ENCODE measurements at regions not wholly inside any gene's neighbourhood (a gene's known extent, or its start where the extent isn't known, plus 50 kb on each side); places are given as distances from the start of the nearest gene placed in this dataset.

DNA sequence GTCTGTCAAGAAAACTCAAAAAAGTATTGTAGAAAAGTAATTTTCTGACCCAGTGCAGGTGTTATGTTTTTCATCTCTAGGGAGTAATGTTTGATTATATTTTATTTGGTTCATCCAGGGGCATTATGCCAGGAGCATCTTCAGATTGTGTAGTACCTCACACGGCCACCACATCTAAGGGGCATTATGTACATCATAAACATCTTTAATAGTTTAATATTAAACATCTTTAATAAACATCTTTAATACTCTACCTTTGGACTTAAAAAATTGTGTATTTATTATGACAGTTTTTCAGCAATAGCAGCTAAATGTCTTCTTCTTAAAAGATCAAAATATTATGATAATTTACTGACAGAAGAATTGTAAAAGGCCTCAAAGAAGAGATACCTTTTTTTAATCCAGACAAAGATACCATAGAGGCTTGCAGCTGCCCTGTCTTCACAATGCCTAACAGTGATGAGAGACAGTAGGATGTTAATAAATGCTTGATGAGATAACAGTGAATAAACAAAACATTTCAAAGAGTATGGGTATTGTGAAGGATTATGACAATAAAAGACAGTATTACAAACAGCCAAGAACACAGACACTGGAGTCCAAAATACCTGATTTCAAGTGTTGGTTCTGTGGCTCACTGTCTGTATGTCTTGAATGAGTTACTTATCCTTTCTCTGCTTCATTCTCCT is 240.9 kb upstream of the ADGRL2 start:
- FAIRE-seq (no peak), DNase-seq (ENCODE audit: insufficient read length, low spot score) (no peak)
- TF ChIP-seq POLR2A (IDR thresholded peaks at IDR 0.05; ENCODE audit: low read depth, low read length) = no peak

DNA sequence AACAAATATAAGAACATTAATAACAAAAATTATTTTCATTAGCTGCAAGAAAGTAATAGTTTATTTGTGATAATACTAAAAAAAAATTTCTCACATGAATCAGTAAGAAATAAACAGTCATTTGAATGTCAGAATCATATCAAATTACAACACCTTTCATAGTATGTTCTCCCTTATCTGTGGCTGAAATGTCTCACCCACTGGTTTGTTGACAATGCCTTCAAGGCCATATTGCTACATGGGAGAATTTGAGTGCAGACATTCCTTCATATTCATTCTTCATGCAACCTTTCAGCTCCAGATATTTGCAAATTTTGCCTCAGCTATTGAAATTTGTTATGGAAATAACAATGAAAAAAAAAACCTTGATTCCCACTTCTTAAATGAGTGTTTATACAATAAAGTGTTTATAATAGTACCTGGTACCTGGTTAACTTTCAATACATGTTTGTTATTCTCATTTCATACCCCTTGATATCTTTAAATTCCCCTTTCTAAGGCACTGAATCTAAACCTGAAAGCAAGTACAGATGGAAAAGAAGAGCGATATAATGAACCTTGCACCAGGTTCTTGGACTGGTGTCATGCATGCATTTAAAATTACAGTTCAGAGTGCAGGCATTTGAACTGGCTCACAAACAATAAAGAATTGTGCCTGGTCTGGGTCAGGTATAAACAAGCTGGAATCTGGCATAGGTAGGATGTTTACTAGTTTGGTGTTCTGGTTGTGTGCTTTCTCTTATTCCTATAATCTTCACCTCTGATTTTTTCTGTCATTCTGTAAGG is 242.2 kb upstream of the ADGRL2 start:
- FAIRE-seq (no peak), DNase-seq (ENCODE audit: insufficient read length, low spot score) (no peak)
- no peak for TF ChIP-seq POLR2A (IDR thresholded peaks at IDR 0.05; ENCODE audit: low read depth, low read length)

DNA sequence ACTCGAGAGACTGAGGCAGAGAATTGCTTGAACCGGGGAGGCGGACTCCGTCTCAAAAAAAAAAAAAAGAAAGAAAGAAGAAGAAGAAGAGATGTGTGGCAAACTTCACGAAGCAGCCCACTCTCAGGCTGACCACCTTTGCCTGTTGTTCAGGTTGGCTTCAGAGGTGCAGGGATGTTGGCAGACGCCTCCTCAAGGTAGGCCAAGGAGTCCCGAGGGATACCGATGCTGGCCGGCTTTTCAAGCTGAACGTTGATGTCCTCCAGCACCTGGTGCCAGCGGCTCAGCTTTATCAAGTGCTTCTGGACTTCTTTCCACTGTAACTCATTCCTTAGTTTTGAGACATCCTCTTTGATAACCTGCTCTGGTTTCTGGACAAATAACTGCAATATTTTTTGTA is 243.8 kb upstream of the ADGRL2 start:
- DNase-seq (ENCODE audit: insufficient read length, low spot score) (no peak), FAIRE-seq (no peak)
- no peak for TF ChIP-seq POLR2A (IDR thresholded peaks at IDR 0.05; ENCODE audit: low read depth, low read length)

DNA sequence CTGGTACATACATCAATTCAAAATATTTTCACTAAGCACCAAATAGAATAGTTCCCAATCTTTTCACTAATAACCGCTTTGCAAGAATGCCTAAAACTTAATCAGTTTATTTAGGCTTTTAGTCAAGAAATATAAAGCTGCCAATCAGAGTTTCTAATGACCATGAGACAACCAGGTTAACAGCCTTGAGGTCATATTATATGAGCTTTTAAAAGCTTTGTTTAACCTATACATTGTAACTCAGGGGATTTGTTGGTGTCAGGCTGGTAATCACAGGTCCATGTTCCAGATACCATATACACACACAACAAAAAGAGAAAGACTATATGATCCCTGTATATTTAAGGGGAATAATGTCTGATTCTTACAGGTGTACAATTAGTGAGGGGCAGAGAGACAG is 246.2 kb upstream of the ADGRL2 start:
- FAIRE-seq (no peak), DNase-seq (ENCODE audit: insufficient read length, low spot score) (no peak)
- no peak for TF ChIP-seq POLR2A (IDR thresholded peaks at IDR 0.05; ENCODE audit: low read depth, low read length)

DNA sequence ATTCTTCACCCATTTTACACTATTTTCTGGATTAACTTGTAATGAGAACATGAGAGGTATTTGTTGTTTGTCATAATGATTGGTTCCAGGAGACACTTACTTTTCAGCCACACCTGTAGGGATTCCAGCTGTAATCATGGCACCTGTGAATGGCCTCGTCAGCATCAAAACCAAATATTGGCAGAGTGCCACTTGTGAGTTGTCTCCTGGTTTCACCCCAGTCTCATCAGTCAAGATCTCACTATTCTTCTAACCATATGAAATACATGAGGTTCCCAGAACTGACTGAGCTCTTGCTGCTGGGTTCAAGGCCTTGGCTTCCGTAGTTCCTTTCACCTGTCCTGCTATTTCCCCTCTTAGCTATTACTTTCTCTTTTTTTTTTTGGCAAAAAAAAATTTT is 246.6 kb upstream of the ADGRL2 start:
- TF ChIP-seq POLR2A (IDR thresholded peaks at IDR 0.05; ENCODE audit: low read depth, low read length) = no peak
- DNase-seq (ENCODE audit: insufficient read length, low spot score) = no peak
- no peak for FAIRE-seq

DNA sequence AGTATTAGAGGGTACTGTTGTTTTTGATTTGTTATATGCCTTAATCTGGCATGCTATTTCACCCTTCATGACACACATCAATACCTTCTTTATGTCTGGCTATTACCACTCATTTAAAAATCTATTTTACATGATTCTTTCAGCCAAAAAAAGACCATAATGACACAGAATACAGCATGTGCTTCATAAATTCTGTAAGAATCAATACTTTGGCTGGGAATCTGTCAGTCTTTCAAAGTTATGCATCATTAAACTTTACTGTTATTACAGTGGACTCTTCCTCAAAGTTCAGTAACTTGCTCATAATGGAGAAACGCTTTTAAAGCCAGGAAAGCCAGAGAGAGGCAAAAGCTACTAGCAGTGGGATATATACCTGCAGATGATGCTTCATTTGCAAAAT is 247.2 kb upstream of the ADGRL2 start:
- DNase-seq (ENCODE audit: insufficient read length, low spot score) (no peak), FAIRE-seq (no peak)
- no peak for TF ChIP-seq POLR2A (IDR thresholded peaks at IDR 0.05; ENCODE audit: low read depth, low read length)

DNA sequence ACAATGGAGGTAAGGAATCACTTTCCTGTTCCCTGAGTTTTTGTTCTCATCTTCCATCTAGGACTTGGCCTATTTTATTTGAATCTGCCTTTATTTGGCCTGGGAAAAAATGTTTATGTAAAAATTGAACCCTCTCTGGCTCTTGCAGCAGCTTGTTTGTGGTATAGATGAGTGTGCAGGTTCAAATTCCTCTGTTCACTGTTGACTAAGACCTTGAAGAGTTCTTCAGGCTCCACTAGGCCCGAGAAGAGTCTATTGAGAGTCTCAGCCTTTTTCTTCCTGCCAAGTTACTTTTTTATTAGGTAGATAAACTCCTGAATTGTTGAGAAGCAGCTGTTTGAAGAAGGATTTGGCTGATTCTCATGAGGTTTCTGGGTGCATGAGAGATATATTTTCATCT is 248.8 kb upstream of the ADGRL2 start:
- TF ChIP-seq POLR2A (IDR thresholded peaks at IDR 0.05; ENCODE audit: low read depth, low read length) = no peak
- DNase-seq (ENCODE audit: insufficient read length, low spot score) (no peak), FAIRE-seq (no peak)

DNA sequence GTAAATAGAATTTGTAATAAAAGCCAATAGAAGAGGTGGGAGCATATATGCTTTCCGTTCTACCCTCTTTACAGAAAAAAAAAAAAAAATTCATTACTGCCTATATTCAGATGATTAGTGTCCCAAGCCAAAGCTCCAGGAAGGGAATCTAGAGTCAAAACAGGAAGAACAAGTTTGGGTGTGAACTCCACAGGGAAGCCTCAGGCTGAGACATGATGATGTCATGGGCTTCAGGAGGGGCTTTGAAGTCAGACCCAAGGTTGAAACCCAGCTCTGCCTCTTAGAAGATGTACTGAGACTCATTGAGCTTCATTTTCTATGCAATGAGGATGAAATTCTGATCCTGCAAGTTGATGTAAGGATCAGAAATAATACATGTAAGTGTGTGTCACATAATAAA is 250.0 kb upstream of the ADGRL2 start:
- DNase-seq (ENCODE audit: insufficient read length, low spot score) (no peak), FAIRE-seq (peak; percentile 60)
- TF ChIP-seq POLR2A (IDR thresholded peaks at IDR 0.05; ENCODE audit: low read depth, low read length) = no peak

DNA sequence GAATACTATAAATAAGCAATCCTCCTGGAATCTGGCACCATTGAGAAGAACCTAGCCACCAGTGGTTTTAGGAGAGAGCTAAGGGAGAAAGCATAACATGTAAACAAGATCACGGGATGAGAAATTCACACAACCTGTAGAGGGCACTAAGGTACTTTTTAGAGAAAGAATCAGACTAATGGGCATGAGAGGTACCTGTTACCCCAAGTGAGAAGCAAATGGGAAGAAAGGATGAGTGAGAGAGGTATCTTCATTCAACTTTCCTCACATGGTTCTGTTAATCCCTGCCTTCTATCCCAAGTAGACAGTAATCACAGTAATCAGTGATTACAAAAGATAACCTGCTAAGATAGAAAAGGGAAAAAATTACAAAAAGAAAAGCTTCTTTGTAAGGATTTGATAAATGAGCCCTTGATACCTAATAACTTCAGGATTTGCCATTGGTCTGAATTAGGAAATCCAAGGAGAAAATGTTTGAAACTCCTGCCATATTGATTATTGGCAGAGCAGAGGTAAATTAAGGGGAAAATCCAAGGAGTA is 251.1 kb upstream of the ADGRL2 start:
- peak; percentile 85 for FAIRE-seq
- peak; percentile 14 for DNase-seq (ENCODE audit: insufficient read length, low spot score)
- TF ChIP-seq POLR2A (IDR thresholded peaks at IDR 0.05; ENCODE audit: low read depth, low read length) = no peak

DNA sequence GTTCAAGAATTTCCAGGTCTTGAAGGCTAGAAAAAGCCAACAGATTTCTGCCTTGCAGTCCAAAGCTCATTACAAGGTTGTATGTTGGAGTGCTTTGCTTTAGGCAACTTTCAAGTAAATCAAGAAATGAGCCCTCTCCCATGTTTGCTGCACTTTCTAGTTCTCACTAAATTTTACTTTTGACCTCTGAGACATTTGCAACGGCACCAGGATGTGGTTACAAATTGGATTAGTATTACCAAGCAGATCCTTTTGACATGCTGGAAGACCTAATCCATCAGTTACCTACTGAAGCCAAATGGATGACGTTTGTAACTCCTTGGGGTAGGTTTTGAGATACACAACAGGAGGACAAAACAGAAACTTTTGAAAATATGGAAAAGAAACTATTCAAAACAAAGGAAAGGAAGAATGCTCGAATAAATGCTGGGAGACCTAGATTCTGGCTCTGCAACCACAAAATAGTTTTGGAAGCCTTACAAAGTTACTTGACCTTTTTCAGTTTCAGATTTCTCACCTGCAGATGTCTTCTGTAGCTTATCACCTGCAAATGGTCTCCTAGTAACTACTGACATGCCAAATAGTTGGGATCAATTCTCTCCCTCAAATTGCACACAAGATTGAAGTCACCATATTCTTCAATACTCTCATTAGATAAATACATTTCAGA is 251.7 kb upstream of the ADGRL2 start:
- FAIRE-seq (no peak), DNase-seq (ENCODE audit: insufficient read length, low spot score) (no peak)
- TF ChIP-seq POLR2A (IDR thresholded peaks at IDR 0.05; ENCODE audit: low read depth, low read length) = no peak

DNA sequence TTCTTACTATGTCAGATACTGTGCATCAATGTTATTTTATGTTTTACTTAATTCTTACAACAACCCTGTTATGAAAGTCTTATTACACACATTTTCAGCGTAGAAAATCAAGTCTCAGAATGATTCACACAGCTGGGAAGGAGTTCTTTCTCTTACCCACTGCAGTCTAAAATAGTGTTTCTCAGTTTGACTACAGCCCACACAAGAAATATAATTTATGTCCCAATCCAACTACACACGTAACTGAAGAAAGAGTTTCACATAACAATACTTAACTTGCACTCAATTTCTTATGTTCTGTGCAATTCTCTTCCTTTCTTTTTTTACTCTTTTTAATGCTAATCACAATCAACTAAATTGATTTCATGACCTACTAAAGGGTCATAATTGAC is 252.8 kb upstream of the ADGRL2 start:
- no peak for TF ChIP-seq POLR2A (IDR thresholded peaks at IDR 0.05; ENCODE audit: low read depth, low read length)
- FAIRE-seq = no peak
- DNase-seq (ENCODE audit: insufficient read length, low spot score) = no peak

DNA sequence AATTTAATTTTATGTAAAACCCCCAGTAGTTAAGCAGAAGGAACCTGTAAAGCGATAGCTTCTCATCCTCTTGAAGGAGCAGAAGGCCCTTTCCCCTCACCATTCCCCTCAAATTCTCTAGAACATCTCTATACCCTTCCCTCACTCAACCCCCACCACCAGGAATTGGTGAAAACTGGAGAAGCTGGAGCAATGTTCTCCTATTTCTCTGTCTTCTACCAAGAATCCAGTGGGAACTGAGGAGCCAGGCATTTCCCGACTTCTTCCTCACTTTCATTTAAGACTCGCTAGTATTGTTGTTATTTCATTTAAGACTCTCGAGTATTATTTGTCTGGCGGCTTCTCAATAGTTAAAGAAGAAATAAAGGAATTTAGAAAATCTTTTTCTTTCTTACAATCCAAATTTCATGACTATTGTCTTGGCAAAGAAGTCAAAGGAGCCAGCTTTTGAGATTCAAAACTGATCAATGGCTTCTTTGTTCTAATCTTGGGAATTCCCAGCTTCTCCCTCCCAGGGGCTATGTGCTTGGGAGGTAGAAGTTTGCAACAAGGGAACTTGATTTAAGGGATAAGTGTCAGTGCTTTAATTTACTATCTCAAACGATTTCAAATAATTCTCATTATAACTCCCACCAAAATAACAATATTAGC is 253.3 kb upstream of the ADGRL2 start:
- no peak for FAIRE-seq
- no peak for TF ChIP-seq POLR2A (IDR thresholded peaks at IDR 0.05; ENCODE audit: low read depth, low read length)
- no peak for DNase-seq (ENCODE audit: insufficient read length, low spot score)

DNA sequence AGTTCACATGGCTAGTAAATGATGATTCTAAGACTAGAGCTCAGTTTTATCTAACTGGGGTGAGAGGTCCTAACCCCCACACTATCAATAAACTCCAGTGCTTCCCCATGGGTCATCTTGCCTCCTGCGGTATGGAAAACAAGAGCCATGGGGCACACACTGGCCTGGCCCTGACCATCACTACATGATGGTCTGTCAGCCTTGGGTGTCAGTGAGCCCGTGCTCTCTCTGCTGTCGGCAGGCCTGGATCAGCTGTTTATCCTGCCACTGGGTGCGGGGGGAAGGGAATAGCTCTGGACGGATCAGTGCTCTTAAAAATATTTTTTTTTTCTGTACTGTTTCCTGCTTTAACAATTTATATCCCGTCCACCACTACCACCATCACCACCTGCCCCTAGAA is 255.0 kb upstream of the ADGRL2 start:
- no peak for FAIRE-seq
- DNase-seq (ENCODE audit: insufficient read length, low spot score) = no peak
- no peak for TF ChIP-seq POLR2A (IDR thresholded peaks at IDR 0.05; ENCODE audit: low read depth, low read length)

DNA sequence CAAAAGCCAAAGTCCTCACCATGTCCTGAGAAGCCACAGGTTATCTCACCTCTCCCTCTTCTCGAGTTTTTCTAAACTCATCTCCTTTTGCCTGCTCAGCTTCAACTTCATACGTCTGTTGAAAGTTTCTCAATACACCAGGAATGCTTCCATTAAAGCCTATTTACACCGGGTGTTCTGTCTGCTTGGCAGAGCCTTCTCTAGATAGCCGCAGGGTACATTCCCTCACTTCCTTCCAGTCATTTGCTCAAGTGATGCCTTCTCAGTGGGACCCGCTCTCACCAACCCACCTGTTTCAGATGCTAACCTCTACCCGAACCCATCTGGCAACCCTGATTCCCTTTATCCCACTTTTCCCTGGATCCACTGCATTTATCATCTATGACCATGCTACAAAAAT is 257.0 kb upstream of the ADGRL2 start:
- DNase-seq (ENCODE audit: insufficient read length, low spot score) = no peak
- FAIRE-seq = no peak
- TF ChIP-seq POLR2A (IDR thresholded peaks at IDR 0.05; ENCODE audit: low read depth, low read length) = no peak
